SW480 (cell line): ENCODE measurements at regions not wholly inside any gene's neighbourhood (a gene's known extent, or its start where the extent isn't known, plus 50 kb on each side); places are given as distances from the start of the nearest gene placed in this dataset.

Experiments used
- DNase-seq: peaks from one replicate; pipeline ENCODE4 v3.0.0-alpha.2; 2016; ENCODE audit warnings: low spot score

GRCh38 chr10:28058746-28059145, 59.9 kb upstream of the ODAD2 start:
- no peak for DNase-seq

- no peak for DNase-seq
Measured at GRCh38 chr10:28054228-28054860, 55.5 kb upstream of the ODAD2 start.

GRCh38 chr10:28049286-28049685, 50.4 kb upstream of the ODAD2 start:
- no peak for DNase-seq
